Prostate gland (tissue), 2 donors: ENCODE measurements at regions not wholly inside any gene's neighbourhood (a gene's known extent, or its start where the extent isn't known, plus 50 kb on each side); places are given as distances from the start of the nearest gene placed in this dataset.

Source experiments
- DNase-seq: peaks from one replicate; pipeline ENCODE4 v3.0.0-alpha.2; 2019; ENCODE audit warnings: low spot score
- H3K27ac ChIP-seq, 2 donors: fragments of 200-600 bp; sonication (generic); 2 replicates each; pipeline ENCODE4 v1.5.1; 2017 to 2019
- H3K27me3 ChIP-seq: fragments of 200-600 bp; sonication (generic); replicated peaks from 2 replicates; pipeline ENCODE4 v1.5.1; 2019; ENCODE audit not compliant: insufficient read depth
- H3K36me3 ChIP-seq, 2 donors: fragments of 200-600 bp; sonication (generic); 1 replicate in 1 of 2; 2 replicates in 1 of 2; pipeline versions ENCODE4 v1.5.1 to v1.8.1; 2017 to 2019
- H3K4me1 ChIP-seq: fragments of 200-600 bp; sonication (generic); replicated peaks from 2 replicates; pipeline ENCODE4 v1.5.1; 2019
- H3K4me3 ChIP-seq, 2 donors: fragments of 200-600 bp; sonication (generic); 2 replicates each; pipeline ENCODE4 v1.5.1; 2017 to 2019
- H3K9me3 ChIP-seq: fragments of 200-600 bp; sonication (generic); 2 replicates; pipeline ENCODE4 v1.5.1; 2017
- POLR2A ChIP-seq: fragments of 450-650 bp; IDR thresholded peaks from one replicate; pipeline ENCODE4 v1.6.1; 2016; ENCODE audit warnings: antibody characterized with exemption, mild to moderate bottlenecking
- POLR2AphosphoS5 ChIP-seq: sonication (generic); formaldehyde crosslinking; IDR thresholded peaks from one replicate; pipeline ENCODE4 v1.6.1; 2017; ENCODE audit warnings: antibody characterized with exemption
- WGBS: methylation state at CpG from one replicate; pipeline ENCODE4 v1.1.5; 2018; 5-methylcytosine and 5-hydroxymethylcytosine counted together
- intact Hi-C: fragments of 100-400 bp; cut with DNase I; formaldehyde crosslinking; loops from one replicate; pipeline ENCODE4 v1.14.2; 2022
- TF ChIP-seq, protein P1 (sequence below), 4 experiments: fragments of 200-600 bp in 2 of 4; fragments of 450-650 bp in 2 of 4; sonication (generic) in 2 of 4; IDR thresholded peaks; 1 replicate in 3 of 4; 2 replicates in 1 of 4; pipeline ENCODE4 v1.5.1; 2016 to 2019; ENCODE audit warnings: antibody characterized with exemption in 4 of 4, mild to moderate bottlenecking in 2 of 4, moderate library complexity in 2 of 4

DNA sequence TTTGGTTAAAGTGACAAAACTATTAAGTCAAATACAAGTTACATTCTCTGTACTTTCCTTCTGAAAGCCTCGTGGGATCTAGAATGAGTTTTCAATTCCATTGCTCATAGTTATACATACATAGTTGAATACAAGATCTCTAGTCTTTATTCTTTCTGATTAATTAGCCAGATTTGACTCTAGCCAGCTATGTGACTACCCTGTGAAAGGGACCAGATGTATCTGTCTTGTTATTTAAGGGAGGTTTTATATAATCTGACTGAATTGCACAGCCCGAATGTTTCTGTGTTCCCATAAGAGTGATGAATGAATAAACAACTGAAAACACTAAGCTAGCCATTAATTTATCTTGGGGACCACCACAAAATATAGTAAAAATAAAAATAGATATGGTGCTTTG lies 166.7 kb downstream of the TMEM167A start:
- 78% methylated on average over 2 of the region's 2 CpGs for WGBS
- DNase-seq, result no peak
- Histone ChIP-seq H3K4me1 (no peaks in the 10 kb centered on the region), H3K27ac (no peak overlapping the region), H3K27me3 (no peaks in the 10 kb centered on the region), H3K4me3 (no peak overlapping the region), H3K36me3 (no peaks in the 10 kb centered on the region), H3K9me3 (no peaks in the 10 kb centered on the region)
- intact Hi-C loops, result no loop called here
- TF ChIP-seq POLR2AphosphoS5, result no peak
- no peak for TF ChIP-seq POLR2A
- TF ChIP-seq, protein P1, sequence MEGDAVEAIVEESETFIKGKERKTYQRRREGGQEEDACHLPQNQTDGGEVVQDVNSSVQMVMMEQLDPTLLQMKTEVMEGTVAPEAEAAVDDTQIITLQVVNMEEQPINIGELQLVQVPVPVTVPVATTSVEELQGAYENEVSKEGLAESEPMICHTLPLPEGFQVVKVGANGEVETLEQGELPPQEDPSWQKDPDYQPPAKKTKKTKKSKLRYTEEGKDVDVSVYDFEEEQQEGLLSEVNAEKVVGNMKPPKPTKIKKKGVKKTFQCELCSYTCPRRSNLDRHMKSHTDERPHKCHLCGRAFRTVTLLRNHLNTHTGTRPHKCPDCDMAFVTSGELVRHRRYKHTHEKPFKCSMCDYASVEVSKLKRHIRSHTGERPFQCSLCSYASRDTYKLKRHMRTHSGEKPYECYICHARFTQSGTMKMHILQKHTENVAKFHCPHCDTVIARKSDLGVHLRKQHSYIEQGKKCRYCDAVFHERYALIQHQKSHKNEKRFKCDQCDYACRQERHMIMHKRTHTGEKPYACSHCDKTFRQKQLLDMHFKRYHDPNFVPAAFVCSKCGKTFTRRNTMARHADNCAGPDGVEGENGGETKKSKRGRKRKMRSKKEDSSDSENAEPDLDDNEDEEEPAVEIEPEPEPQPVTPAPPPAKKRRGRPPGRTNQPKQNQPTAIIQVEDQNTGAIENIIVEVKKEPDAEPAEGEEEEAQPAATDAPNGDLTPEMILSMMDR (IDR thresholded peaks at IDR 0.05), result no peak

DNA sequence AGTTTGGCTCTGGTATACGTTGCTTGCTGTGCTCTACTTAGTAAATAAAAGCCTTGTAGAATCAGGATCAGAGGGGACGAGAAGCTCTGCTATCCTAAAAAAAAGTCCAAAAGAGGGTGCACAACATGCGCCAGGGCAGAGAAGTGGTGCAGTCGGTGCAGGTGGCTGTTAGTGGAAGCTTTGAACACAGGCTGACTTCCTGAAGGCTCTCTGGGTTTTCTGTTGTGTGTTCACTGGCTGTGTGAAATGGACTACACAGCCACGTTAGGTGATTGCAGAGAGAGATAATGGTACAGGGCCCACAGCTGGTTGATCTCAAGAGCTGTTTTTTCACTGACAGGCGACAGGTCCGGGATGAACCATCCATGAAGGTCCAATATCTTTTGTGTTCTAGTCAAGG lies 167.4 kb downstream of the TMEM167A start:
- no peak for DNase-seq
- H3K27me3 ChIP-seq, result no peaks in the 10 kb centered on the region
- 69% methylated on average over 7 of the region's 7 CpGs for WGBS
- intact Hi-C loops, result no loop called here
- H3K4me3 ChIP-seq, result no peak overlapping the region
- H3K4me1 ChIP-seq, result no peaks in the 10 kb centered on the region
- TF ChIP-seq POLR2A, result no peak
- TF ChIP-seq, protein P1 (IDR thresholded peaks at IDR 0.05), result no peak
- H3K36me3 ChIP-seq, result no peaks in the 10 kb centered on the region
- H3K27ac ChIP-seq, result no peak overlapping the region
- H3K9me3 ChIP-seq, result no peaks in the 10 kb centered on the region

DNA sequence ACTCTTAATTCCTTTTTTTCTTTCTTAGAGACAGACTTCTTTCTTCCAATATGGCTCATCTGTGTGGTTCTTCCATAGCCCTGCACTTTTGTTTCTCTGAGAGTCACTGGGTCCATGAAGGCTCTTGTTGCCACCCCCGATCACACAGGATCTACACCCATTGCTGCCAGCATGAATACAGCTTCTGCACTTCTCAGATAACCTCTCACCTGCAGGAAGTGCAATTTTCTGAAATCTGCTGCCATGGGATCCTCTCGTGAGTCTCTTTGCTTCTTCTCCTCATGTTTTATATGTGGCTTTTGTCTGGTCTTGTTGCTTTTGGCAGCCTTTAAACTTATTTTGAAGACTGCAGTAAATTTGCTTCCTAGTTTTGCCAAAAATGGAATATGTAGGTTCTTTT lies 171.2 kb downstream of the TMEM167A start:
- H3K27me3 ChIP-seq, result no peaks in the 10 kb centered on the region
- H3K27ac ChIP-seq, result no peak overlapping the region
- no peaks in the 10 kb centered on the region for H3K4me1 ChIP-seq
- intact Hi-C loops, result no loop called here
- no peak overlapping the region for H3K4me3 ChIP-seq
- H3K9me3 ChIP-seq, result no peaks in the 10 kb centered on the region
- DNase-seq, result no peak
- H3K36me3 ChIP-seq, result no peaks in the 10 kb centered on the region
- 24% methylated on average over 2 of the region's 2 CpGs for WGBS
- TF ChIP-seq POLR2A (no peak), POLR2AphosphoS5 (no peak)
- TF ChIP-seq, protein P1 (IDR thresholded peaks at IDR 0.05), result no peak

DNA sequence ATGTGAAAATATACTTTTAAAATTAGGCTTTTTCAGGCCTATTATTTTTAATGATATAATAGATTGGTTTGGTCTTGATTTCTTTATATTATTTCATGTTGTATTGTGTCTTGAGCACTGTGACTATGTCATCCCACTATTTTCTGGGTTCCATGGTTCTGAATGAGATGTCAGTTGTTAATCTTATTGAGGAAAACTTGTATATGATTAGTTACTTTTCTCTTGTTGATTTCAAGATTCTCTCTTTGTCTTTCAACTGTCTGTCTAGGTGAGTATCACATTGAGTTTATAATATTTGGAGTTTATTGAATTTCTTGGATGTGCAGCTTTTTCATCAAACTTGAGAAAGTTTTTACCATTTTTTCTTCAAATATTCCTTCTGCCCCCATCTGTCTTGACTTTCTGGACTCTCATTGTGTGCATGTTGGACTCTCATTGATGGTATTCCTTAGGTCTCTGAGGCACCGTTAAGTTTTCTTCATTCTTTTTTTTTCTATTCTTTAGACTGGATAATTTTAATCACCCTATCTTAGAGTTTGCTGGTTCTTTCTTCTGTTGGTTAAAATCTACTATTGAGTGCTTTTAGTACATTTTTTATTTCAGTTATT lies 175.8 kb downstream of the TMEM167A start:
- TF ChIP-seq POLR2AphosphoS5, result no peak
- no peak overlapping the region for H3K27ac ChIP-seq
- no peaks in the 10 kb centered on the region for H3K4me1 ChIP-seq
- H3K27me3 ChIP-seq, result no peaks in the 10 kb centered on the region
- no peaks in the 10 kb centered on the region for H3K36me3 ChIP-seq
- WGBS, result 100% methylated on average over 1 of the region's 1 CpG
- intact Hi-C loops, result no loop called here
- H3K9me3 ChIP-seq, result no peaks in the 10 kb centered on the region
- no peak overlapping the region for H3K4me3 ChIP-seq
- DNase-seq, result no peak

DNA sequence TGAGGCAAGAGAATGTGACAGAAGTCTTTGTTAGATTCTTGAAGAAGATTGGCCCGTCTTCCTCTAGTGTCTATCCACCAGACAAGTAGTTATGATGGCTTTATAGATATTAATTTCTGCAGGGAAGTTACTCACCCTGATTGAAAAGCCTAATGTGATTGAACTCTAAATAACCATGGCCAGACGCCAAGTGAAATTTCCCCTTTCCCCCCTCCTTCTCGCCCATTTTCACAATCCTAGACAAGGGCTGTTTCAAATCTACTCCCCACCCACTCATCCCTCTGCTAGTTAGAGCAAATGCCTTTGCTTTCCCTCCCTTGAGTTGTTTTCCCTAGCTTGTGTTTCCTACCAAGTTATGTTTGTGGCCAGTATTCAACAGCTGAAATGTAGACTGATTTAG lies 182.5 kb downstream of the TMEM167A start:
- intact Hi-C loops, result no loop called here
- Histone ChIP-seq H3K27ac (no peak overlapping the region), H3K4me3 (no peak overlapping the region), H3K36me3 (no peaks in the 10 kb centered on the region), H3K27me3 (no peaks in the 10 kb centered on the region), H3K9me3 (no peaks in the 10 kb centered on the region), H3K4me1 (no peaks in the 10 kb centered on the region)
- TF ChIP-seq POLR2A (no peak), POLR2AphosphoS5 (no peak)
- TF ChIP-seq, protein P1 (IDR thresholded peaks at IDR 0.05), result no peak
- 13% methylated on average over 3 of the region's 3 CpGs for whole genome bisulfite sequencing
- no peak for DNase-seq
